Kidney tubule cell (primary cell): ENCODE measurements at regions not wholly inside any gene's neighbourhood (a gene's known extent, or its start where the extent isn't known, plus 50 kb on each side); places are given as distances from the start of the nearest gene placed in this dataset.
A peak's percentile ranks its signal among the peaks of the same experiment; 100 is the strongest.

Source experiments
- DNase-seq: peaks from one replicate; pipeline ENCODE4 v3.0.0-alpha.2; 2018; ENCODE audit warnings: low spot score

- peak; percentile 99 for DNase-seq
Observed at GRCh38 chr1:218823291-218823900, 350.3 kb upstream of the LYPLAL1 start.

DNA sequence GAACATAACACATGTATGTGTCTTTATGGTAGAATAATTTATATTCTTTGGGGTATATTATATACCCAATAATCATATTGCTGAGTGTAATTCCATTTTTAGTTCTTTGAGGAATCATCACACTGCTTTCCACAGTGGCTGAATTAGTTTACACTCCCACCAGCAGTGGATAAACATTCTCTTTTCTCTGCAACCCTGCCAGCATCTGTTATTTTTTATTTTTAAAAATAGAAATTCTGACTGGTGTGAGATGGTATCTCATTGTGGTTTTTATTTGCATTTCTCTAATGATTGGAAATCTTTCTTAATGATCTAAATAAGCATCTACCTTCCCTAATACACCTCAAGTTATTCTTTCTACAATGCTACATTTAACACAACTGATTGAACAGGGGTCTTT is 346.2 kb upstream of the LYPLAL1 start:
- no peak for DNase-seq

- peak; percentile 11 for DNase-seq
Observed at GRCh38 chr1:218828125-218828650, 345.5 kb upstream of the LYPLAL1 start.

DNA sequence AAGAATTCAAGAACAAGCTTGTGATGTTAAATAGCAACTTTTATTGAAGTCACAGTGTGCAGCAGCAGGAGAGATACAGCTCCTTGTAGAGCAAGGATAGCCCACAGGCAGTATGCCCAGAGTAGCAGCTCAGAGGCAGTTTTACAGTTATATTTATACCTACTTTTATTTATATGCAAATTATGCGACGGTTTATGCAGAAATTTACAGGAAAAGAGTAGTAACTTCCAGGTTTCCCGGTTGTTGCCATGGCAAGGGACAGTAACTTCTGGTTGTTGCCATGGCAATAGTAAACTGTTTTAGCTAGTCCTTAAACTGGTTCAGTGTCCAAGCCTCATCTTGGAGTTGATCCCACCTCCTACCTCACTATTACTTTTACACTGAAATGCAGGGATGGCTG is 344.6 kb upstream of the LYPLAL1 start:
- DNase-seq = peak; percentile 19

- DNase-seq = no peak
Observed at GRCh38 chr1:218835609-218836008, 338.1 kb upstream of the LYPLAL1 start.

- no peak for DNase-seq
Observed at GRCh38 chr1:218836264-218836663, 337.4 kb upstream of the LYPLAL1 start.

GRCh38 chr1:218837051-218837450 is 336.6 kb upstream of the LYPLAL1 start:
- DNase-seq = no peak

GRCh38 chr1:218845589-218845988 is 328.1 kb upstream of the LYPLAL1 start:
- no peak for DNase-seq

- no peak for DNase-seq
Observed at GRCh38 chr1:218846181-218846580, 327.5 kb upstream of the LYPLAL1 start.

GRCh38 chr1:218847089-218847768 is 326.4 kb upstream of the LYPLAL1 start:
- DNase-seq = no peak

DNA sequence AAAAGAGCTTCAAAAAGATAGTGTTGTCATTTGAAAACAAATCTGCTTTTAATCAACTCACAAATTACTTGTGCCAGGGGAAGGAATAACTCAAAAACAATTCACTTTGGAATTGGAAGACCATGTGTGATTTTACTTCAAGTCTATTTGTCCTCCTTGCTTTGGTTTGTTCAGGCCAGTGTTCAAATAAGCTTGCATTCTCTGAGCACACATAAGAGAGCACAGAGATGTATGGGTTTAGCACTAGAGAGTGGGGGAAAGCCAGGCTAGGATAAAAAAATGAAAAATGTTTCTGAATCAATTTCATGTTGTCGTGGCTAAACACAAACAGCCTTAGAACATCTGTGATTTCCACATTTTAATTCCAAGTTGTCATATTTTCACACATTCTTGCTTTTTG is 325.7 kb upstream of the LYPLAL1 start:
- DNase-seq = no peak

DNA sequence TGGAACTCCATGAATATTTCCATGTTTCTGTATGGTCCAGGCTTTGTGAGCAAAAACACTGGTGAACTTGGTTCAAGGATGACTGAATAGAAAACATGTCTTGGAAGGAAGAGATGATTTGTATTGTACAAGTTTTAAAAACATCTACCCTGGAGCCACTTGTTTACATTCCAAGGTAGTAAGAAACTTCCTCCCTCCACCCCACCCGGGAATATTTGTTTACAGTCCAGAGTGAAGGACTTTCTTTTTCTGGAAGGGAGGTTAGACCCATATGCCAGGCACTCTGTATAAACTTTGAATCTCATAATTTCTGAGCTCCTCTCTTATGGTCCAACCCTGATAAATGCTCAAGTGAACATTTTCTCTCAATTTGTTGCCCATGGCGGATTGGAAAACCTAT is 323.3 kb upstream of the LYPLAL1 start:
- DNase-seq = no peak

- no peak for DNase-seq
Observed at GRCh38 chr1:218851586-218851985, 322.1 kb upstream of the LYPLAL1 start.

DNA sequence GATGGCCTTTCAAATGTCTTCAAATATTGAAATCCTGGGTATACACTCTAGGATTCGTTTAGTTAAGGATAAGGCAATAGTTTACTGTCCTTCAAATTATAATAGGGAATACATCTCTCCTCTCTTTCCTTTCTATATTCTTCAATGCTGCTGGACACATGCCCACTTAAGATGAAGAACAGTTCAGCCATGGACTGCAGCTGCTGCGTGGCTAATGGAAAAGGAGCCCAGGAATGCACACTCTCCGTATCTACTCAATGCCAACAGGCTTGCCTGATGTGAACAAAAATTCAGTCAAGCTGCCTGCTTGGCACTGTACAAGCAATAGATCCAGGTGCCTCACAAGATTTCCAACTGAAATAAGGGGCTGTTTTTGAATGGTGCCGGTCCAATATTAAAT is 321.2 kb upstream of the LYPLAL1 start:
- no peak for DNase-seq

- no peak for DNase-seq
Observed at GRCh38 chr1:218863987-218864386, 309.7 kb upstream of the LYPLAL1 start.

DNA sequence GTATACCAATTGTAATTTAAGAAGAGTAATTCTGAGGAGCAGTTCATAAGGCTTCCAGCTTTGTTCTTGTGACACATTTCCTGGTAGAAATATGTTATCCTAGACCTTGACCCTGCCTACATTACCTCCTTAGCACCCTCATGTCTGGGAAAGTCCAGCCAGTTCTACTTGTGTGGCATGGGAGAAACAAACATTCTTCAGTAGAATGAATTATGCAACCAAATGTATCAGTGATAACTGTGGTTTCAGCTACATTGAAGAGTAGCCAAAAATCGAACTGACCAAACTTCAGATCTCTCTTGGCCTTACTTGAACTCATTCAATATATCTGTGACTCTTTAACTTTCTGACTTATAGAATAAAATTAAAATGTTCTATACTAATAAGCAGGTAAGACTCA is 308.1 kb upstream of the LYPLAL1 start:
- peak; percentile 60 for DNase-seq

DNA sequence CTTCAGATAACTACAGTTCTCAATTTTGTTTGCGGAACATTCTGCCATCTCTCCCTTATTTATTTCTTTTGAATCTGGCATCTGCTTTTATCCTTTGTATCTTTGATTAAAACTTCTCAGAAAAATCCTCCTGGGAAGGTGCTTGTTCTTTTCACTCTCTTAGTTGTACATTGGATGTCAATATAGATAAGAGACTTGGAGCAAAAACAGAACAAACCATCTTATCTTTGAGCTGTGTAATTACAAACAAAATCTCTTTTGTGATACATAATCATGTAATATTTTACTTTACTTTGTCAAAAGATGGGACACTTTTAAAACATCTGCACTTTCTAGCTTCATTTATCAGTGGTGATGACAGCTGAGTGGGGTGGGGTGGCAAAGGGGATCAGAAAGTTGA is 307.2 kb upstream of the LYPLAL1 start:
- DNase-seq = no peak

DNA sequence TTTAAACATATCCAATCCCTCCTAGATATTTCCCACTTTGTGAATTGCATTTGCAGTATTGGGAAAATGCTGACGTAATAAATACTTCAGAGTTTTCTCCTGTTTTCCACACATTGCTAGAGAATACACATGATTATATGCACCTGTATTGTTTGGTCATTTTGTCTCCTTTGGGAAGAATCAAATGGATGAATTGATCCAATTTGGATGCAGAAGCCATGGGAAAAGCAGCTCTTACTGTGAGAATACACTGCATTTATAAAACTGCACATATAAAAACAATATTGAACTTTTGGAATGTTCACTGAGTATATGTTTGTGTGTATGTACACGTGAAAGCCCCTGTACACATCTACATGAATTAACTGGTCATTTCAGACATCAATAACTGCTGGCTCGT is 306.6 kb upstream of the LYPLAL1 start:
- DNase-seq = no peak

DNA sequence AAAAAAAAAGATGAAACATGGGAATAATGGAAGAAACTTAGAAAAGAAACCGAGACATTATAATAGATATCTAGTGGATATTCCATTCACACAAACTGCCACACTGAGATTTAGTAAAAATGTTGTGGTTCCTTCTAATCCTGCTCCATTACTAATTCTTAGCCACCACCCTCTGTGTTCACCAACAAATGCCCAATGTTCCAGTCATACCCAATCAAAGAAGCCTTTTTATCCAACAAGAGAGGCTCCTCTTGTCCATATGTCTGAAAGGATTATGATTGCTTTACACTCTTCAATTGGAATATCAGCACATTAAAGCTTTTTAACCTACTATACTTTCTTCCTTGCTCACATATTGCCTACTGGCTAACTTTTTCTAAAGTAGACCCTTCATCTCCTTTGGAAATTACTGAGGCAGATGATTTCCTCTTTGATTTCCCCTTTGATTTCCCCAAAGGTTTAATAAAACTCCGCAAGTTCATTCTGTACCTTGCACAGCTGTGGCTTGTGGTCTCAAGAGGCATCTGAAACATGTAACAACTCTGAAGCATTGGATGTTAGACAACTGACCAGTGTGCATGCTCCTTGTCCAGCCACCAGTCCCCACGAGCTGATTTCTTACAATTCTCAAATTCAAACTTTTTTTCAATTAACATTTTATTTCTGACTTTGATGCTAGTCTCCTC is 305.6 kb upstream of the LYPLAL1 start:
- no peak for DNase-seq

- DNase-seq = peak; percentile 26
Observed at GRCh38 chr1:218869276-218869675, 304.4 kb upstream of the LYPLAL1 start.

DNA sequence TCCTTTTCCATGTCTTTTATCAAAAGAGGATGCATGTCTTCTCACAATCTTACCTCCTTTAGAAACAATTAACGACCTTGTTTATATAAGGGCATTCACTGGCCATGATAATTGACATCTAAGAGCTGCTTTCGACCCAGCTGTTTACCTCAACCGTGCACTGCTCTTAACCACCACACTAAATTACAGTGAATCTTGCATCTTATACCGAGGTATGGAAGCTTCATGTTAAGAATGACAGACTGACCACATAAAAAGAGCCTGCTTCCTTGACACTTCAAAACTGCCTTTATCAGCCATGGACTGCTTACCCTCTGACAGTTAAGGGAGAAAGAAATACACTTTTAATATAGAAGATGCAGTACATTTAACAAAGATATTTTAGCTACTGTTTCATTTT is 301.7 kb upstream of the LYPLAL1 start:
- no peak for DNase-seq

DNA sequence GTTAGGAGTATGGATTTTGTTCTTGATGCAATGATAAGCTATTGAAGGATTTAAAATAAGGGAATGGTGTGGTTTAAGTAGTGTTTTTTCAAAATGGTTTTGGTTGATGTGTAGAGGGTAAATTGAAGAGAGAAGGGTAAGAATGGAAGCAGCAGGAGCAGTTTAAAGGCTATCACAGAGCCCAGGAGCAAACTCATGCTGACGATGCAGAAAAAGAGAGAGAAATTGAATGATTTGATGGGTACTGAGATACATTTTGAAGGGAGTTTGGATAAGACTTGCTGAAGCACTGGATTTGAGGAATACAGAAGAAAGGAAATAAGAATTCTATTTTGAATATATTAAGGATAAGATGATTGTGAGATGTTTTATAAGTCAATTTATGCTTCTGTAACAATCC is 300.8 kb upstream of the LYPLAL1 start:
- DNase-seq = no peak

DNA sequence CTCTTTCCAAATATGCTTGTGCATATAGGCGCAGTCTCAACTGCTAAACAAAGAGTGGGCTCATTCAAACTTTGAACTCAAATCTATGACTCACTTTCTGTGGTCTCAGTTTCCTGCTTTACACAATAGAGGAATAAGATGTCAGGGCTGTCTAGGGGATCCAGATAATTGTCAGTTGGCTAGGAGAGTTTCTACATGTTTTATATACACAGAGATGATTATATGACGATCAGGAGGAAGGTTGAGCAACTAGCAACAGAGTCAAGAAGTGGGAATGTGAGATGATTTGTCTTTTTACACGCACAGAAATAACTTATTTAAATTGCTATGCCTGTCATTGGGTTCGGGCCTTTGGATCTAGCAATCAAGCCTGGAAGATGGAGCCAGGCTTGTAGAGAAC is 299.4 kb upstream of the LYPLAL1 start:
- peak; percentile 58 for DNase-seq
